BJ (cell line): ENCODE measurements at regions not wholly inside any gene's neighbourhood (a gene's known extent, or its start where the extent isn't known, plus 50 kb on each side); places are given as distances from the start of the nearest gene placed in this dataset.

Source experiments
- CTCF ChIA-PET: fragments of 350-600 bp; formaldehyde crosslinking; extraction: SDS; loops from one replicate; lab custom pipeline; 2021; ENCODE audit warnings: antibody characterized with exemption, inconsistent platforms; lab: Yijun Ruan, JAX
- POLR2A ChIA-PET: fragments of 300-600 bp; sonication (Branson Sonifier 250); formaldehyde crosslinking; extraction: SDS; loops from one replicate; lab custom pipeline; 2021; ENCODE audit warnings: antibody characterized with exemption; lab: Charles Lee
- DNase-seq: peaks from one replicate; pipeline ENCODE4 v3.0.0-alpha.2; 2011; ENCODE audit warnings: low read depth
- H3K27me3 ChIP-seq: 2 replicates; pipeline ENCODE4 v1.6.0; 2011; ENCODE audit warnings: low read length; ENCODE audit not compliant: control insufficient read depth, insufficient read depth
- H3K36me3 ChIP-seq: 2 replicates; pipeline ENCODE4 v1.5.1; 2011; ENCODE audit warnings: low read length; ENCODE audit not compliant: control insufficient read depth, insufficient read depth
- H3K4me3 ChIP-seq: 2 replicates; pipeline ENCODE4 v1.5.1; 2011; ENCODE audit warnings: low read depth, mild to moderate bottlenecking, control low read depth, low read length
- CTCF ChIP-seq: IDR thresholded peaks from 2 replicates; pipeline ENCODE4 v1.5.1; 2011; ENCODE audit warnings: low read depth, mild to moderate bottlenecking, control low read depth, inconsistent platforms, low read length, moderate library complexity; ENCODE audit not compliant: insufficient read depth

DNA sequence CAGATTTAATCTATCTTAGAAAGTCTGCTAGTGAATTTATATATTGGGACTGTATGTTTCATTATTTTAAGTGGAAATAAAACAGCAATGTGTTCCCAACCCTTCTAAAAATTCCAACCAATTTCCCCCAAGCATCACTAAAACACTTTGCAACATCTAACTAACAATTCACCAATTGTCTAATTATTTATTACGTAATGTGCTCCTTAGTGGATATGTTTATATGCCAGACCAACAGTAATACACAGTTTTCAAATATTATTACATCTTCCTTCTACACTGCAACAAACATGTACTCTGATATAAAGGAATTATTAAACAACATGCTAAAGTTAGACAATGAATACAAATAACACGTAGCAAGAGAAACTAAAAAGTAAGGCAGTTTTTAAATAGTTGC lies 262.6 kb upstream of the THBS1 start:
- TF ChIP-seq CTCF, result no peak
- ChIA-PET POLR2A (no interaction called here), CTCF (no interaction called here)
- DNase-seq, result no peak
- no peaks in the 10 kb centered on the region; the same call in 1 of the 2 replicates for H3K36me3 ChIP-seq
- H3K4me3 ChIP-seq, result no peak overlapping the region
- no peaks in the 10 kb centered on the region for H3K27me3 ChIP-seq

DNA sequence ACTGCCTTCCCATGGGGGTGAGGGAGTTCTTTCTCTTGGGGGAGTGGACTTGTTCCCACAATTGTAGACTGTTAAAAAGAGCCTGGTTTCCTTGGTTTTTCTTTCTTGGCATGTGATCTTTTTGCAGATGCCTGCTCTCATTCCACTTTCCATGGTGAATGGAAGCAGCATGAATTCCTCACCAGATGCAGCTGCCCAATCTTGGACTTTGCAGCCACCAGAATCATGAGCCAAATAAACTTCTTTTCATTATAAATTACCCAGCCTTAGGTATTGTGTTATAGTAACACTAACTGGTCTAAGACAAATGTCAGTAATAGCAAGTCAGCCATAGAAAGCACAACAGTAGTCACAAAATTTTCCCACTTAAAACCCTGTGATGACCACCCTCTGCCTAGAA lies 260.5 kb upstream of the THBS1 start:
- no peak for DNase-seq

GRCh38 chr15:39320886-39321285 lies 260.0 kb upstream of the THBS1 start:
- ChIA-PET CTCF (interaction anchor here (1.8 kb wide), 1 partner anchor 11 kb away, joined by 5 read pairs; no protein-coding TSS in a partner anchor), POLR2A (no interaction called here)
- no peak overlapping the region for H3K4me3 ChIP-seq
- DNase-seq, result no peak
- H3K27me3 ChIP-seq, result no peaks in the 10 kb centered on the region
- H3K36me3 ChIP-seq, result no peaks in the 10 kb centered on the region
- no peak for TF ChIP-seq CTCF

More for the DNA sequence above, 260.5 kb upstream of the THBS1 start:
- H3K27me3 ChIP-seq, result no peaks in the 10 kb centered on the region
- no peaks in the 10 kb centered on the region for H3K36me3 ChIP-seq
- CTCF ChIA-PET, result no interaction called here
- no peak for TF ChIP-seq CTCF
- no peak overlapping the region for H3K4me3 ChIP-seq
- POLR2A ChIA-PET, result no interaction called here

- no peak for DNase-seq
- POLR2A ChIA-PET, result interaction anchor here (0.6 kb wide), 1 partner anchor 182 kb away, joined by 3 read pairs; no protein-coding TSS in a partner anchor
- Histone ChIP-seq H3K36me3 (no peaks in the 10 kb centered on the region), H3K4me3 (no peak overlapping the region), H3K27me3 (no peaks in the 10 kb centered on the region)
- TF ChIP-seq CTCF, result no peak
- CTCF ChIA-PET, result interaction anchor here (1.6 to 1.8 kb wide), 2 partner anchors 10 to 12 kb away, joined by 5 read pairs; no protein-coding TSS in a partner anchor
Observed at GRCh38 chr15:39321977-39322376, 258.9 kb upstream of the THBS1 start.

DNA sequence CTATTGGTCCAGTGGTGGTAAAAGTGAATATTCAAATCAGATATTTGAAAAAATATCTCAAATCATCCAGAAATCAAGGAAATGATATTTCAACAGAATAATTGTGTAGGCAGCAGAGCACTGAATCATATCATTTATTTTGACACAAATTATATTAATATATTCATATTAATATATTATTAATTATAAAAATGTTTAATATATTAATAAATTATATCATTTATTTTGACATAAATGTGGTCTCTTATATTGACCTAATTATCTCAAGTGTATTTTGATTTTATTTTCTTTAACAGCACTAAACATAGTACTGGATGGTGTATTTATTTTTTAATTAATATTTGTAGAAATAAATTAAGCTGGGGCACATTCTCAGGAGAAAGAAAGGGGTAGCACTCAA lies 257.7 kb upstream of the THBS1 start:
- ChIA-PET POLR2A (no interaction called here), CTCF (interaction anchor here (1.6 kb wide), 1 partner anchor 13 kb away, joined by 5 read pairs; no protein-coding TSS in a partner anchor)
- no peak for DNase-seq
- Histone ChIP-seq H3K4me3 (no peak overlapping the region), H3K27me3 (no peaks in the 10 kb centered on the region), H3K36me3 (no peaks in the 10 kb centered on the region)
- TF ChIP-seq CTCF, result no peak
